PC-9 (cell line): ENCODE measurements at regions not wholly inside any gene's neighbourhood (a gene's known extent, or its start where the extent isn't known, plus 50 kb on each side); places are given as distances from the start of the nearest gene placed in this dataset.

Source experiments
- BruUV-seq: library from RNA; stranded (reverse); fragments of 400-500 nt; replicated peaks from 2 replicates; lab custom pipeline; 2021; lab: Mats Ljungman, UMichigan
- CTCF ChIA-PET: fragments of 300-600 bp; sonication (Branson Sonifier 250); formaldehyde crosslinking; loops from one replicate; lab custom pipeline; 2022; ENCODE audit warnings: antibody characterized with exemption; lab: Charles Lee
- POLR2A ChIA-PET: fragments of 300-600 bp; sonication (Branson Sonifier 250); formaldehyde crosslinking; loops from one replicate; lab custom pipeline; 2022; ENCODE audit warnings: antibody characterized with exemption; ENCODE audit not compliant: unreplicated experiment; lab: Charles Lee
- DNase-seq, 2 experiments: peaks; one replicate each; pipeline versions ENCODE4 v3.0.0 to v3.0.0-alpha.2; 2015 to 2022; ENCODE audit warnings: mixed read lengths in 1 of 2
- H2AFZ ChIP-seq: fragments of 200-600 bp; sonication (generic); 2 replicates; pipeline ENCODE4 v1.8.1; 2017; ENCODE audit warnings: antibody characterized with exemption
- H3F3A ChIP-seq: fragments of 200-600 bp; sonication (generic); 2 replicates; pipeline ENCODE4 v1.8.1; 2017; ENCODE audit warnings: antibody characterized with exemption, mild to moderate bottlenecking, low read depth; ENCODE audit not compliant: insufficient read depth
- H3K27ac ChIP-seq: fragments of 200-600 bp; sonication (generic); 2 replicates; pipeline ENCODE4 v1.6.1; 2016; ENCODE audit warnings: mixed run types
- H3K27me3 ChIP-seq: fragments of 200-600 bp; sonication (generic); 2 replicates; pipeline ENCODE4 v1.6.1; 2016; ENCODE audit warnings: low read depth, mixed run types; ENCODE audit not compliant: insufficient read depth
- H3K36me3 ChIP-seq: fragments of 200-600 bp; sonication (generic); 2 replicates; pipeline ENCODE4 v1.6.1; 2016; ENCODE audit warnings: low read depth, mixed run types
- H3K4me1 ChIP-seq: fragments of 200-600 bp; sonication (generic); replicated peaks from 2 replicates; pipeline ENCODE4 v1.6.1; 2016; ENCODE audit warnings: mixed run types; ENCODE audit not compliant: insufficient read depth
- H3K4me2 ChIP-seq: fragments of 200-600 bp; sonication (generic); 2 replicates; pipeline ENCODE4 v1.6.1; 2017; ENCODE audit warnings: mixed run types
- H3K4me3 ChIP-seq: fragments of 200-600 bp; sonication (generic); 2 replicates; pipeline ENCODE4 v1.6.1; 2016; ENCODE audit warnings: mixed run types
- H3K79me2 ChIP-seq: fragments of 200-600 bp; sonication (generic); 2 replicates; pipeline ENCODE4 v1.6.1; 2017; ENCODE audit warnings: low read depth, mixed run types
- H3K9me2 ChIP-seq: fragments of 200-600 bp; sonication (generic); 2 replicates; pipeline ENCODE4 v1.8.1; 2017; ENCODE audit warnings: mild to moderate bottlenecking; ENCODE audit not compliant: insufficient read depth
- H3K9me3 ChIP-seq: fragments of 200-600 bp; sonication (generic); 2 replicates; pipeline ENCODE4 v1.8.1; 2016; ENCODE audit warnings: low read depth; ENCODE audit not compliant: insufficient read depth
- H4K20me1 ChIP-seq: fragments of 200-600 bp; sonication (generic); 2 replicates; pipeline ENCODE4 v1.8.1; 2017; ENCODE audit not compliant: insufficient read depth
- EZH2 ChIP-seq: fragments of 200-600 bp; sonication (generic); IDR thresholded peaks from 2 replicates; pipeline ENCODE4 v1.8.0; 2017; ENCODE audit warnings: antibody characterized with exemption, low read depth
- intact Hi-C: fragments of 100-400 bp; cut with micrococcal nuclease; formaldehyde crosslinking; loops from one replicate; pipeline ENCODE4 v1.10.0; 2022; ENCODE audit not compliant: unreplicated experiment
- TF ChIP-seq, protein P1 (sequence below): fragments of 200-600 bp; sonication (generic); conservative IDR thresholded peaks from 2 replicates; pipeline ENCODE4 v1.6.1; 2017; ENCODE audit warnings: mixed run types, antibody characterized with exemption, mild to moderate bottlenecking, moderate library complexity

DNA sequence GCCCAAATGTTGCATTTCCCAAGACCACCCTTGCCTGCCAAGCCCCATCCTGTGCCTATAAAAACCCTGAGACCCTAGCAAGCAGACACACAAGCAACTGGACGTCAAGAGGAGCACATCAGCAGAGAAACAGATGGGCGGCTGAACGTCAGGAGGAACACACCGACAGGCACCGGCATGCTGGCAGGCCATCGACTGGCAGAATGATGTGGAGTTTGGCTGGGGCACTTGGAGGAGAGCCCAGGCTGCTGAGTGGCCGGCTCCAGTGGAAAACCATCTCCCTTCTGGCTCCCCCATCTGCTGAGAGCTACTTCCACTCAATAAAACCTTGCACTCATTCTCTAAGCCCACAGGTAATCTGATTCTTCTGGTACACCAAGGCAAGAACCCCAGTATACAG lies 130.1 kb downstream of the SLC41A2 start:
- CTCF ChIA-PET: no interaction called here
- no TSS peak for BruUV-seq
- Histone ChIP-seq H3K27me3 (no peaks in the 10 kb centered on the region), H3K4me3 (no peak overlapping the region), H3K9me3 (0 out of 2 replicates have a peak, but pooled peaks cover 4% of the 10 kb centered on the region), H3K27ac (no peak overlapping the region), H4K20me1 (no peaks in the 10 kb centered on the region), H3K9me2 (no peaks in the 10 kb centered on the region), H3F3A (no peaks in the 10 kb centered on the region), H3K79me2 (no peaks in the 10 kb centered on the region), H2AFZ (no peak overlapping the region), H3K4me2 (no peak overlapping the region), H3K4me1 (no peaks in the 10 kb centered on the region), H3K36me3 (no peaks in the 10 kb centered on the region)
- POLR2A ChIA-PET: no interaction called here
- no peak for DNase-seq
- TF ChIP-seq EZH2: no peak
- TF ChIP-seq, protein P1, sequence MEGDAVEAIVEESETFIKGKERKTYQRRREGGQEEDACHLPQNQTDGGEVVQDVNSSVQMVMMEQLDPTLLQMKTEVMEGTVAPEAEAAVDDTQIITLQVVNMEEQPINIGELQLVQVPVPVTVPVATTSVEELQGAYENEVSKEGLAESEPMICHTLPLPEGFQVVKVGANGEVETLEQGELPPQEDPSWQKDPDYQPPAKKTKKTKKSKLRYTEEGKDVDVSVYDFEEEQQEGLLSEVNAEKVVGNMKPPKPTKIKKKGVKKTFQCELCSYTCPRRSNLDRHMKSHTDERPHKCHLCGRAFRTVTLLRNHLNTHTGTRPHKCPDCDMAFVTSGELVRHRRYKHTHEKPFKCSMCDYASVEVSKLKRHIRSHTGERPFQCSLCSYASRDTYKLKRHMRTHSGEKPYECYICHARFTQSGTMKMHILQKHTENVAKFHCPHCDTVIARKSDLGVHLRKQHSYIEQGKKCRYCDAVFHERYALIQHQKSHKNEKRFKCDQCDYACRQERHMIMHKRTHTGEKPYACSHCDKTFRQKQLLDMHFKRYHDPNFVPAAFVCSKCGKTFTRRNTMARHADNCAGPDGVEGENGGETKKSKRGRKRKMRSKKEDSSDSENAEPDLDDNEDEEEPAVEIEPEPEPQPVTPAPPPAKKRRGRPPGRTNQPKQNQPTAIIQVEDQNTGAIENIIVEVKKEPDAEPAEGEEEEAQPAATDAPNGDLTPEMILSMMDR: no peak
- intact Hi-C loops: no loop called here

DNA sequence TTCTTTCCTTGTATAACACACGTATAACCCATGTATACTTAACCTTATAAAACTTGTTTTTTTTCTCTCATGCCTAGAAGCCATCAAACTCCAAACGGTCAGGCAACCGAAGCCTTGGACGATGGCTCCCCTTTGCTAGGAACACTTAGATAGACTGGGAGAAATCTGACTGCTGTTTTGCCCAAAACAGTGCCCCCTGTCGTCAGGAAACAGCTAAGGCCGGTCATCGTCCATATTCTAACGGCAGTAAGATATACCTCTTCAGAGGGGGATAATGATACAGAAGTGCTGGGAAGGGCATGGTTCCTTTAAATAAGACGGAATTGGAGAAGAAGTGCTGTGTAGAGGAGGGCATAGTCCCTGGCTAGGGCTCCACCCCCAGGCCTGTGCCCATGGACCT lies 130.5 kb downstream of the SLC41A2 start:
- TF ChIP-seq EZH2: no peak
- TF ChIP-seq, protein P1: no peak
- Histone ChIP-seq H3K9me2 (no peaks in the 10 kb centered on the region), H3K4me3 (no peak overlapping the region), H2AFZ (no peak overlapping the region), H3K4me1 (no peaks in the 10 kb centered on the region), H3K79me2 (no peaks in the 10 kb centered on the region), H3K27me3 (no peaks in the 10 kb centered on the region), H4K20me1 (no peaks in the 10 kb centered on the region), H3K4me2 (no peak overlapping the region), H3F3A (no peaks in the 10 kb centered on the region), H3K27ac (no peak overlapping the region), H3K36me3 (no peaks in the 10 kb centered on the region), H3K9me3 (0 out of 2 replicates have a peak, but pooled peaks cover 4% of the 10 kb centered on the region)
- ChIA-PET POLR2A (no interaction called here), CTCF (no interaction called here)
- intact Hi-C loops: no loop called here
- BruUV-seq: no TSS peak
- no peak for DNase-seq

DNA sequence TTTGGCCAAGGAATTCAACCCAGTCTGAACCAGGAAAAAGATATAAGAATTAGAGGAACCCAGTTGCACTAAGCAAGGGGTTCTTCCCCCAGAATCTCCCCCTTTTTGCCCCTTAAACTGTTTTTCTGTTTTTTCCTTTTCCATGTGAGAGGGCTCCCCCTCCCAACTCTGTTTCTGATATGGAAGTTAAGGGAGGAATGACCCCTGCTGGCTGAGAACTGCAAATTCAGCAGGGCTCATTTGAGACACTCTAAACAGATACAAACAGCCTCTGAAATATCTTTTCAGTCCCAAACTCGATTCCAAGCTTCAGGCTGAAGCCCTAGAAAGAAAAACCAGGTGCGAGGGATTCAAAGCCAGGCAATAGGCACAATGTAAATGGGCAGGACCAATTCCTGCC lies 132.7 kb downstream of the SLC41A2 start:
- H3K9me3 ChIP-seq: 0 out of 2 replicates have a peak, but pooled peaks cover 4% of the 10 kb centered on the region
- H3K36me3 ChIP-seq: no peaks in the 10 kb centered on the region
- TF ChIP-seq EZH2: no peak
- TF ChIP-seq, protein P1: 0 out of 2 replicates have a peak, but pooled peaks have one; percentile 28
- H2AFZ ChIP-seq: no peak overlapping the region
- BruUV-seq: no TSS peak
- no peaks in the 10 kb centered on the region for H3F3A ChIP-seq
- H3K27ac ChIP-seq: no peak overlapping the region
- no peak overlapping the region for H3K4me2 ChIP-seq
- H3K9me2 ChIP-seq: no peaks in the 10 kb centered on the region
- intact Hi-C loops: no loop called here
- no peaks in the 10 kb centered on the region for H3K27me3 ChIP-seq
- DNase-seq: no peak
- no peaks in the 10 kb centered on the region for H4K20me1 ChIP-seq
- H3K4me3 ChIP-seq: no peak overlapping the region
- no peaks in the 10 kb centered on the region for H3K4me1 ChIP-seq
- ChIA-PET CTCF (no interaction called here), POLR2A (no interaction called here)
- H3K79me2 ChIP-seq: no peaks in the 10 kb centered on the region
